ENCODE measurements at regions not wholly inside any gene's neighbourhood (a gene's known extent, or its start where the extent isn't known, plus 50 kb on each side); places are given as distances from the start of the nearest gene placed in this dataset.

DNA sequence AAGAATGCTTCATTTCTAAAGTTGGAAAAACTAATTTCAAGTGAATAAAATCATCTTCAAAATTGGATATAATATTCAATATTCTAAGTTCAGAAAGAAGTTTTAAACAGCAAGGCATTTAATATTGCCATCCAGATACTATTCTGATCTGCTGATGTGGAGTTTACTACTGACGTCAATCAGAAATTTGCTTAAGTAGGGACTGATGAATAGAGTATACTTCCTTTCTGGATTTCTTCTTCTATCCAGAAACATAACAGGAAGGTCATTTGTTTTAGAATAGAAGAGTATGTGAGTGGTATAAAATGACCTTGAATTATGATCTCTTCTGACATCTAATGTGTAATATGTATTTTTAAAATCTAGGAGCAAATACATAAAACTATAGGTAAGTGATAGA is 308.1 kb upstream of the ADGRL2 start (continued):
- TF ChIP-seq, protein P1, sequence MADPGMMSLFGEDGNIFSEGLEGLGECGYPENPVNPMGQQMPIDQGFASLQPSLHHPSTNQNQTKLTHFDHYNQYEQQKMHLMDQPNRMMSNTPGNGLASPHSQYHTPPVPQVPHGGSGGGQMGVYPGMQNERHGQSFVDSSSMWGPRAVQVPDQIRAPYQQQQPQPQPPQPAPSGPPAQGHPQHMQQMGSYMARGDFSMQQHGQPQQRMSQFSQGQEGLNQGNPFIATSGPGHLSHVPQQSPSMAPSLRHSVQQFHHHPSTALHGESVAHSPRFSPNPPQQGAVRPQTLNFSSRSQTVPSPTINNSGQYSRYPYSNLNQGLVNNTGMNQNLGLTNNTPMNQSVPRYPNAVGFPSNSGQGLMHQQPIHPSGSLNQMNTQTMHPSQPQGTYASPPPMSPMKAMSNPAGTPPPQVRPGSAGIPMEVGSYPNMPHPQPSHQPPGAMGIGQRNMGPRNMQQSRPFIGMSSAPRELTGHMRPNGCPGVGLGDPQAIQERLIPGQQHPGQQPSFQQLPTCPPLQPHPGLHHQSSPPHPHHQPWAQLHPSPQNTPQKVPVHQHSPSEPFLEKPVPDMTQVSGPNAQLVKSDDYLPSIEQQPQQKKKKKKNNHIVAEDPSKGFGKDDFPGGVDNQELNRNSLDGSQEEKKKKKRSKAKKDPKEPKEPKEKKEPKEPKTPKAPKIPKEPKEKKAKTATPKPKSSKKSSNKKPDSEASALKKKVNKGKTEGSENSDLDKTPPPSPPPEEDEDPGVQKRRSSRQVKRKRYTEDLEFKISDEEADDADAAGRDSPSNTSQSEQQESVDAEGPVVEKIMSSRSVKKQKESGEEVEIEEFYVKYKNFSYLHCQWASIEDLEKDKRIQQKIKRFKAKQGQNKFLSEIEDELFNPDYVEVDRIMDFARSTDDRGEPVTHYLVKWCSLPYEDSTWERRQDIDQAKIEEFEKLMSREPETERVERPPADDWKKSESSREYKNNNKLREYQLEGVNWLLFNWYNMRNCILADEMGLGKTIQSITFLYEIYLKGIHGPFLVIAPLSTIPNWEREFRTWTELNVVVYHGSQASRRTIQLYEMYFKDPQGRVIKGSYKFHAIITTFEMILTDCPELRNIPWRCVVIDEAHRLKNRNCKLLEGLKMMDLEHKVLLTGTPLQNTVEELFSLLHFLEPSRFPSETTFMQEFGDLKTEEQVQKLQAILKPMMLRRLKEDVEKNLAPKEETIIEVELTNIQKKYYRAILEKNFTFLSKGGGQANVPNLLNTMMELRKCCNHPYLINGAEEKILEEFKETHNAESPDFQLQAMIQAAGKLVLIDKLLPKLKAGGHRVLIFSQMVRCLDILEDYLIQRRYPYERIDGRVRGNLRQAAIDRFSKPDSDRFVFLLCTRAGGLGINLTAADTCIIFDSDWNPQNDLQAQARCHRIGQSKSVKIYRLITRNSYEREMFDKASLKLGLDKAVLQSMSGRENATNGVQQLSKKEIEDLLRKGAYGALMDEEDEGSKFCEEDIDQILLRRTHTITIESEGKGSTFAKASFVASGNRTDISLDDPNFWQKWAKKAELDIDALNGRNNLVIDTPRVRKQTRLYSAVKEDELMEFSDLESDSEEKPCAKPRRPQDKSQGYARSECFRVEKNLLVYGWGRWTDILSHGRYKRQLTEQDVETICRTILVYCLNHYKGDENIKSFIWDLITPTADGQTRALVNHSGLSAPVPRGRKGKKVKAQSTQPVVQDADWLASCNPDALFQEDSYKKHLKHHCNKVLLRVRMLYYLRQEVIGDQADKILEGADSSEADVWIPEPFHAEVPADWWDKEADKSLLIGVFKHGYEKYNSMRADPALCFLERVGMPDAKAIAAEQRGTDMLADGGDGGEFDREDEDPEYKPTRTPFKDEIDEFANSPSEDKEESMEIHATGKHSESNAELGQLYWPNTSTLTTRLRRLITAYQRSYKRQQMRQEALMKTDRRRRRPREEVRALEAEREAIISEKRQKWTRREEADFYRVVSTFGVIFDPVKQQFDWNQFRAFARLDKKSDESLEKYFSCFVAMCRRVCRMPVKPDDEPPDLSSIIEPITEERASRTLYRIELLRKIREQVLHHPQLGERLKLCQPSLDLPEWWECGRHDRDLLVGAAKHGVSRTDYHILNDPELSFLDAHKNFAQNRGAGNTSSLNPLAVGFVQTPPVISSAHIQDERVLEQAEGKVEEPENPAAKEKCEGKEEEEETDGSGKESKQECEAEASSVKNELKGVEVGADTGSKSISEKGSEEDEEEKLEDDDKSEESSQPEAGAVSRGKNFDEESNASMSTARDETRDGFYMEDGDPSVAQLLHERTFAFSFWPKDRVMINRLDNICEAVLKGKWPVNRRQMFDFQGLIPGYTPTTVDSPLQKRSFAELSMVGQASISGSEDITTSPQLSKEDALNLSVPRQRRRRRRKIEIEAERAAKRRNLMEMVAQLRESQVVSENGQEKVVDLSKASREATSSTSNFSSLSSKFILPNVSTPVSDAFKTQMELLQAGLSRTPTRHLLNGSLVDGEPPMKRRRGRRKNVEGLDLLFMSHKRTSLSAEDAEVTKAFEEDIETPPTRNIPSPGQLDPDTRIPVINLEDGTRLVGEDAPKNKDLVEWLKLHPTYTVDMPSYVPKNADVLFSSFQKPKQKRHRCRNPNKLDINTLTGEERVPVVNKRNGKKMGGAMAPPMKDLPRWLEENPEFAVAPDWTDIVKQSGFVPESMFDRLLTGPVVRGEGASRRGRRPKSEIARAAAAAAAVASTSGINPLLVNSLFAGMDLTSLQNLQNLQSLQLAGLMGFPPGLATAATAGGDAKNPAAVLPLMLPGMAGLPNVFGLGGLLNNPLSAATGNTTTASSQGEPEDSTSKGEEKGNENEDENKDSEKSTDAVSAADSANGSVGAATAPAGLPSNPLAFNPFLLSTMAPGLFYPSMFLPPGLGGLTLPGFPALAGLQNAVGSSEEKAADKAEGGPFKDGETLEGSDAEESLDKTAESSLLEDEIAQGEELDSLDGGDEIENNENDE (IDR thresholded peaks at IDR 0.05; ENCODE audit: insufficient replicate concordance, low read length): no peak
- TF ChIP-seq NRF1 (IDR thresholded peaks at IDR 0.05; ENCODE audit: low read depth, low read length) (no peak), SP1 (IDR thresholded peaks at IDR 0.05; ENCODE audit: low read depth, low read length) (no peak), CEBPB (IDR thresholded peaks at IDR 0.05; ENCODE audit: low read depth, low read length) (no peak), YY1 (IDR thresholded peaks at IDR 0.05; ENCODE audit: low read depth, low read length) (no peak), RAD21 (IDR thresholded peaks at IDR 0.05 in 1 of 2, conservative IDR thresholded peaks at IDR 0.05 in 1 of 2; ENCODE audit: low read depth in 2 of 2, low read length in 2 of 2) (no peak), POLR2AphosphoS5 (IDR thresholded peaks at IDR 0.05; ENCODE audit: low read depth, low read length) (no peak), SAP30 (IDR thresholded peaks at IDR 0.05; ENCODE audit: insufficient read depth, insufficient replicate concordance, low read length) (no peak), ZNF274 (IDR thresholded peaks at IDR 0.05; ENCODE audit: borderline replicate concordance, extremely low read depth, low read length) (no peak)
- TF ChIP-seq, protein P2, sequence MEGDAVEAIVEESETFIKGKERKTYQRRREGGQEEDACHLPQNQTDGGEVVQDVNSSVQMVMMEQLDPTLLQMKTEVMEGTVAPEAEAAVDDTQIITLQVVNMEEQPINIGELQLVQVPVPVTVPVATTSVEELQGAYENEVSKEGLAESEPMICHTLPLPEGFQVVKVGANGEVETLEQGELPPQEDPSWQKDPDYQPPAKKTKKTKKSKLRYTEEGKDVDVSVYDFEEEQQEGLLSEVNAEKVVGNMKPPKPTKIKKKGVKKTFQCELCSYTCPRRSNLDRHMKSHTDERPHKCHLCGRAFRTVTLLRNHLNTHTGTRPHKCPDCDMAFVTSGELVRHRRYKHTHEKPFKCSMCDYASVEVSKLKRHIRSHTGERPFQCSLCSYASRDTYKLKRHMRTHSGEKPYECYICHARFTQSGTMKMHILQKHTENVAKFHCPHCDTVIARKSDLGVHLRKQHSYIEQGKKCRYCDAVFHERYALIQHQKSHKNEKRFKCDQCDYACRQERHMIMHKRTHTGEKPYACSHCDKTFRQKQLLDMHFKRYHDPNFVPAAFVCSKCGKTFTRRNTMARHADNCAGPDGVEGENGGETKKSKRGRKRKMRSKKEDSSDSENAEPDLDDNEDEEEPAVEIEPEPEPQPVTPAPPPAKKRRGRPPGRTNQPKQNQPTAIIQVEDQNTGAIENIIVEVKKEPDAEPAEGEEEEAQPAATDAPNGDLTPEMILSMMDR (IDR thresholded peaks at IDR 0.05; ENCODE audit: control extremely low read depth in 1 of 3, insufficient read depth in 1 of 3, low read depth in 1 of 3, low read length in 3 of 3): no peak

All from H1 (cell line).